HCT116 (cell line): ENCODE measurements at regions not wholly inside any gene's neighbourhood (a gene's known extent, or its start where the extent isn't known, plus 50 kb on each side); places are given as distances from the start of the nearest gene placed in this dataset.

Source experiments
- ATAC-seq: fragments of 200-7000 bp; cut with Tn5 transposase; 2 replicates; pipeline ENCODE4 v1.9.1; 2020; ENCODE audit warnings: mild to moderate bottlenecking, moderate library complexity
- BruUV-seq: library from RNA; stranded (reverse); fragments of 400-500 nt; replicated peaks from 2 replicates; lab custom pipeline; 2021; lab: Mats Ljungman, UMichigan
- CTCF ChIA-PET: fragments of 300-600 bp; sonication (Branson Sonifier 250); formaldehyde crosslinking; loops from one replicate; lab custom pipeline; 2021; ENCODE audit warnings: antibody characterized with exemption; lab: Charles Lee
- POLR2A ChIA-PET: fragments of 300-600, 350-600 bp; sonication (Branson Sonifier 250); formaldehyde crosslinking; loops from one replicate; lab custom pipeline; 2021; ENCODE audit warnings: antibody characterized with exemption; lab: Charles Lee
- RAD21 ChIA-PET, 2 experiments: fragments of 300-600 bp; sonication (Branson Sonifier 250); formaldehyde crosslinking; loops; one replicate each; lab custom pipeline; 2023; ENCODE audit warnings: low total read pairs in 2 of 2; ENCODE audit not compliant: uncharacterized antibody in 2 of 2, unreplicated experiment in 2 of 2, low non-redundant PET in 1 of 2; lab: Charles Lee
- DNase-seq: peaks from one replicate; pipeline ENCODE4 v3.0.0-alpha.2; 2010; ENCODE audit warnings: low read depth, low spot score
- H2AFZ ChIP-seq: fragments of 200-600 bp; shearing (Covaris generic), sonication (generic); 2 replicates; pipeline ENCODE4 v1.6.1; 2017; ENCODE audit warnings: low read depth, mixed run types, mixed read lengths, antibody characterized with exemption, low read length; ENCODE audit not compliant: poor library complexity, severe bottlenecking
- H3K27ac ChIP-seq: 2 replicates; pipeline ENCODE4 v1.5.1; 2012; ENCODE audit warnings: low read depth, low read length
- H3K27me3 ChIP-seq: fragments of 200-600 bp; sonication (generic); 2 replicates; pipeline ENCODE4 v1.6.1; 2016; ENCODE audit warnings: mixed run types, low read length, mixed read lengths; ENCODE audit not compliant: insufficient read depth
- H3K36me3 ChIP-seq, 2 experiments: fragments of 200-500 bp in 1 of 2; fragments of 200-600 bp in 1 of 2; sonication (Bioruptor generic) in 1 of 2; sonication (generic) in 1 of 2; 2 replicates each; pipeline versions ENCODE4 v1.5.1 to v1.6.1; 2014 to 2016; ENCODE audit warnings: low read length in 2 of 2, inconsistent platforms in 1 of 2, mixed read lengths in 1 of 2, mixed run types in 1 of 2; ENCODE audit not compliant: insufficient read depth in 2 of 2, control insufficient read depth in 1 of 2
- H3K4me1 ChIP-seq, 2 experiments: fragments of 200-600 bp in 1 of 2; sonication (generic) in 1 of 2; 2 replicates each; pipeline versions ENCODE4 v1.5.1 to v1.6.1; 2012 to 2017; ENCODE audit warnings: low read length in 2 of 2, inconsistent platforms in 1 of 2, mild to moderate bottlenecking in 1 of 2, mixed read lengths in 1 of 2, mixed run types in 1 of 2, moderate library complexity in 1 of 2; ENCODE audit not compliant: insufficient read depth in 2 of 2, control insufficient read depth in 1 of 2
- H3K4me2 ChIP-seq: fragments of 200-600 bp; sonication (generic); 2 replicates; pipeline ENCODE4 v1.6.1; 2017; ENCODE audit warnings: mixed run types, low read length, mixed read lengths
- H3K4me3 ChIP-seq, 2 experiments: fragments of 200-600 bp in 1 of 2; sonication (generic) in 1 of 2; replicated peaks in 1 of 2; 2 replicates each; pipeline ENCODE4 v1.5.1; 2011 to 2016; ENCODE audit warnings: low read length in 2 of 2, control low read depth in 1 of 2, low read depth in 1 of 2, mild to moderate bottlenecking in 1 of 2, mixed read lengths in 1 of 2, mixed run types in 1 of 2
- H3K79me2 ChIP-seq: fragments of 200-600 bp; sonication (generic); 2 replicates; pipeline ENCODE4 v1.6.1; 2017; ENCODE audit warnings: mild to moderate bottlenecking, mixed run types, low read length, moderate library complexity, mixed read lengths; ENCODE audit not compliant: insufficient read depth
- H3K9ac ChIP-seq: fragments of 200-600 bp; sonication (generic); 2 replicates; pipeline ENCODE4 v1.6.1; 2016; ENCODE audit warnings: low read length, mixed read lengths
- H3K9me2 ChIP-seq: fragments of 200-600 bp; sonication (generic), shearing (Covaris generic); 2 replicates; pipeline ENCODE4 v1.6.1; 2017; ENCODE audit warnings: mixed run types, mild to moderate bottlenecking, moderate library complexity; ENCODE audit not compliant: insufficient read depth
- H3K9me3 ChIP-seq, 2 experiments: fragments of 200-500 bp in 1 of 2; fragments of 200-600 bp in 1 of 2; sonication (Bioruptor generic) in 1 of 2; sonication (generic) in 1 of 2; 2 replicates each; pipeline ENCODE4 v1.6.1; 2014 to 2017; ENCODE audit warnings: low read length in 2 of 2, mixed read lengths in 2 of 2, inconsistent platforms in 1 of 2, low read depth in 1 of 2, mild to moderate bottlenecking in 1 of 2, mixed run types in 1 of 2, moderate library complexity in 1 of 2; ENCODE audit not compliant: control insufficient read depth in 1 of 2, insufficient read depth in 1 of 2
- H4K20me1 ChIP-seq: fragments of 200-600 bp; sonication (generic), shearing (Covaris generic); 2 replicates; pipeline ENCODE4 v1.6.1; 2017; ENCODE audit warnings: mixed run types, mild to moderate bottlenecking, moderate library complexity; ENCODE audit not compliant: insufficient read depth
- EGR1 ChIP-seq: IDR thresholded peaks from 2 replicates; pipeline ENCODE4 v1.6.1; 2012; ENCODE audit warnings: low read depth
- ELF1 ChIP-seq: IDR thresholded peaks from 2 replicates; pipeline ENCODE4 v1.6.1; 2012; ENCODE audit warnings: low read depth, borderline replicate concordance
- EZH2 ChIP-seq: fragments of 200-600 bp; sonication (generic); IDR thresholded peaks from 2 replicates; pipeline ENCODE4 v1.6.1; 2017; ENCODE audit warnings: antibody characterized with exemption, mixed run types
- FOSL1 ChIP-seq: IDR thresholded peaks from 2 replicates; pipeline ENCODE4 v1.6.1; 2012; ENCODE audit warnings: low read depth
- JUND ChIP-seq: IDR thresholded peaks from 2 replicates; pipeline ENCODE4 v1.6.1; 2012
- POLR2A ChIP-seq: IDR thresholded peaks from 2 replicates; pipeline ENCODE4 v1.7.0; 2011; ENCODE audit warnings: borderline replicate concordance; ENCODE audit not compliant: insufficient read depth, insufficient read length; ENCODE audit errors: extremely low read depth
- POLR2AphosphoS5 ChIP-seq: IDR thresholded peaks from 2 replicates; pipeline ENCODE4 v1.6.1; 2011; ENCODE audit warnings: mild to moderate bottlenecking, low read depth, low read length, moderate library complexity
- RAD21 ChIP-seq: IDR thresholded peaks from 2 replicates; pipeline ENCODE4 v1.6.1; 2012; ENCODE audit warnings: low read depth, mild to moderate bottlenecking
- SP1 ChIP-seq: IDR thresholded peaks from 2 replicates; pipeline ENCODE4 v1.6.1; 2012; ENCODE audit warnings: low read depth
- SRF ChIP-seq: IDR thresholded peaks from 2 replicates; pipeline ENCODE4 v1.6.1; 2012; ENCODE audit warnings: low read depth
- TCF7L2 ChIP-seq: IDR thresholded peaks from 2 replicates; pipeline ENCODE4 v1.7.0; 2011; ENCODE audit warnings: borderline replicate concordance, inconsistent platforms; ENCODE audit not compliant: insufficient read depth, insufficient read length; ENCODE audit errors: extremely low read depth
- YY1 ChIP-seq: IDR thresholded peaks from 2 replicates; pipeline ENCODE4 v1.6.1; 2011; ENCODE audit warnings: low read length, low read depth, moderate library complexity, mild to moderate bottlenecking; ENCODE audit not compliant: insufficient replicate concordance; ENCODE audit errors: extremely low read depth
- ZFX ChIP-seq: fragments of 450-650 bp; IDR thresholded peaks from 2 replicates; pipeline ENCODE4 v1.6.1; 2017
- ZNF274 ChIP-seq: fragments of 200-500 bp; sonication (Bioruptor generic); IDR thresholded peaks from 2 replicates; pipeline ENCODE4 v1.6.1; 2014; ENCODE audit warnings: mild to moderate bottlenecking, low read depth, low read length, inconsistent platforms
- intact Hi-C: fragments of 100-400 bp; cut with micrococcal nuclease; formaldehyde crosslinking; loops from 2 replicates; pipeline ENCODE4 v1.10.0; 2022
- TF ChIP-seq, protein P1 (sequence below): IDR thresholded peaks from 2 replicates; pipeline ENCODE4 v1.6.1; 2011; ENCODE audit warnings: mild to moderate bottlenecking, low read length, moderate library complexity; ENCODE audit not compliant: insufficient replicate concordance; ENCODE audit errors: extremely low read depth
- TF ChIP-seq, protein P2 (sequence below), 3 experiments: fragments of 200-600 bp in 1 of 3; sonication (generic) in 1 of 3; IDR thresholded peaks in 2 of 3; conservative IDR thresholded peaks in 1 of 3; 2 replicates each; pipeline ENCODE4 v1.5.1; 2012 to 2017; ENCODE audit warnings: low read depth in 2 of 3, low read length in 2 of 3, antibody characterized with exemption in 1 of 3, borderline replicate concordance in 1 of 3, control low read depth in 1 of 3, mild to moderate bottlenecking in 1 of 3, mixed read lengths in 1 of 3, mixed run types in 1 of 3, moderate library complexity in 1 of 3; ENCODE audit not compliant: insufficient read depth in 1 of 3
- TF ChIP-seq, protein P3 (sequence below): IDR thresholded peaks from 2 replicates; pipeline ENCODE4 v1.6.1; 2012
- TF ChIP-seq, protein P4 (sequence below): IDR thresholded peaks from 2 replicates; pipeline ENCODE4 v1.6.1; 2012

DNA sequence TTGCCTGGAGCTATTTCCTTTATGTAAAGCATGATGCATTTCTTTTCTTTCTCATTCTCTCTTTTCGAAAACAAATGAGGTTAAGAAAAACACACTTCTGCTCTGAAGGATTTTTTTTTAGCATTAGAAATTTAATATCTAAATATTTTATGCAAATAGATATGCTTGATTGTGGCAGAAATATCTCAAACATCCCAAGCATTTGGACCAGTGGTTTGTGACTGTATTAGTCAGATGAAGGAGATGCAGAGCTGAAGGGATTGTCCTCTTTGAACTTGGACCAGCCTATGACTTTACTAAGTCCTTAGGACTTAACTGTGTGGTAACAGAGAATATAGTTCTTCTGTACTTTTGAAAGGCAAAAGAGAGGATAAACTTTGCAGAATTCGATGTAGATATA, 335.9 kb upstream of the NT5C1B start:
- H3K36me3 ChIP-seq, result no peaks in the 10 kb centered on the region
- H3K27me3 ChIP-seq, result no peaks in the 10 kb centered on the region
- no peaks in the 10 kb centered on the region for H3K4me1 ChIP-seq
- no peak for DNase-seq
- H3K9ac ChIP-seq, result no peak overlapping the region
- RAD21 ChIA-PET, result no interaction called here
- TF ChIP-seq, protein P1, sequence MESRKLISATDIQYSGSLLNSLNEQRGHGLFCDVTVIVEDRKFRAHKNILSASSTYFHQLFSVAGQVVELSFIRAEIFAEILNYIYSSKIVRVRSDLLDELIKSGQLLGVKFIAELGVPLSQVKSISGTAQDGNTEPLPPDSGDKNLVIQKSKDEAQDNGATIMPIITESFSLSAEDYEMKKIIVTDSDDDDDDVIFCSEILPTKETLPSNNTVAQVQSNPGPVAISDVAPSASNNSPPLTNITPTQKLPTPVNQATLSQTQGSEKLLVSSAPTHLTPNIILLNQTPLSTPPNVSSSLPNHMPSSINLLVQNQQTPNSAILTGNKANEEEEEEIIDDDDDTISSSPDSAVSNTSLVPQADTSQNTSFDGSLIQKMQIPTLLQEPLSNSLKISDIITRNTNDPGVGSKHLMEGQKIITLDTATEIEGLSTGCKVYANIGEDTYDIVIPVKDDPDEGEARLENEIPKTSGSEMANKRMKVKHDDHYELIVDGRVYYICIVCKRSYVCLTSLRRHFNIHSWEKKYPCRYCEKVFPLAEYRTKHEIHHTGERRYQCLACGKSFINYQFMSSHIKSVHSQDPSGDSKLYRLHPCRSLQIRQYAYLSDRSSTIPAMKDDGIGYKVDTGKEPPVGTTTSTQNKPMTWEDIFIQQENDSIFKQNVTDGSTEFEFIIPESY, result no peak
- TF ChIP-seq FOSL1, result no peak
- TF ChIP-seq, protein P2, sequence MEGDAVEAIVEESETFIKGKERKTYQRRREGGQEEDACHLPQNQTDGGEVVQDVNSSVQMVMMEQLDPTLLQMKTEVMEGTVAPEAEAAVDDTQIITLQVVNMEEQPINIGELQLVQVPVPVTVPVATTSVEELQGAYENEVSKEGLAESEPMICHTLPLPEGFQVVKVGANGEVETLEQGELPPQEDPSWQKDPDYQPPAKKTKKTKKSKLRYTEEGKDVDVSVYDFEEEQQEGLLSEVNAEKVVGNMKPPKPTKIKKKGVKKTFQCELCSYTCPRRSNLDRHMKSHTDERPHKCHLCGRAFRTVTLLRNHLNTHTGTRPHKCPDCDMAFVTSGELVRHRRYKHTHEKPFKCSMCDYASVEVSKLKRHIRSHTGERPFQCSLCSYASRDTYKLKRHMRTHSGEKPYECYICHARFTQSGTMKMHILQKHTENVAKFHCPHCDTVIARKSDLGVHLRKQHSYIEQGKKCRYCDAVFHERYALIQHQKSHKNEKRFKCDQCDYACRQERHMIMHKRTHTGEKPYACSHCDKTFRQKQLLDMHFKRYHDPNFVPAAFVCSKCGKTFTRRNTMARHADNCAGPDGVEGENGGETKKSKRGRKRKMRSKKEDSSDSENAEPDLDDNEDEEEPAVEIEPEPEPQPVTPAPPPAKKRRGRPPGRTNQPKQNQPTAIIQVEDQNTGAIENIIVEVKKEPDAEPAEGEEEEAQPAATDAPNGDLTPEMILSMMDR (IDR thresholded peaks at IDR 0.05 in 2 of 3, conservative IDR thresholded peaks at IDR 0.05 in 1 of 3; ENCODE audit: borderline replicate concordance in 1 of 3, insufficient read depth in 1 of 3, low read depth in 2 of 3, low read length in 2 of 3), result no peak
- TF ChIP-seq, protein P3, sequence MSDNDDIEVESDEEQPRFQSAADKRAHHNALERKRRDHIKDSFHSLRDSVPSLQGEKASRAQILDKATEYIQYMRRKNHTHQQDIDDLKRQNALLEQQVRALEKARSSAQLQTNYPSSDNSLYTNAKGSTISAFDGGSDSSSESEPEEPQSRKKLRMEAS, result no peak
- TF ChIP-seq RAD21, result no peak
- TF ChIP-seq ZFX, result no peak
- TF ChIP-seq JUND, result no peak
- no peak for TF ChIP-seq ELF1
- TF ChIP-seq ZNF274, result no peak
- TF ChIP-seq EZH2, result no peak
- TF ChIP-seq TCF7L2, result no peak
- no peak for TF ChIP-seq SRF
- TF ChIP-seq, protein P4, sequence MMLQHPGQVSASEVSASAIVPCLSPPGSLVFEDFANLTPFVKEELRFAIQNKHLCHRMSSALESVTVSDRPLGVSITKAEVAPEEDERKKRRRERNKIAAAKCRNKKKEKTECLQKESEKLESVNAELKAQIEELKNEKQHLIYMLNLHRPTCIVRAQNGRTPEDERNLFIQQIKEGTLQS, result no peak
- no peak for TF ChIP-seq SP1
- TF ChIP-seq YY1, result no peak
- TF ChIP-seq EGR1, result no peak
- TF ChIP-seq POLR2A, result no peak
- TF ChIP-seq POLR2AphosphoS5, result no peak
- no peak for ATAC-seq
- no peak overlapping the region for H2AFZ ChIP-seq
- H3K4me3 ChIP-seq, result no peak overlapping the region
- no peaks in the 10 kb centered on the region for H4K20me1 ChIP-seq
- no peaks in the 10 kb centered on the region for H3K9me3 ChIP-seq
- no TSS peak for BruUV-seq
- CTCF ChIA-PET, result no interaction called here
- no peak overlapping the region for H3K27ac ChIP-seq
- H3K79me2 ChIP-seq, result no peaks in the 10 kb centered on the region
- no peaks in the 10 kb centered on the region for H3K9me2 ChIP-seq
- POLR2A ChIA-PET, result no interaction called here
- intact Hi-C loops, result no loop called here
- no peak overlapping the region for H3K4me2 ChIP-seq
